ENCODE measurements at regions not wholly inside any gene's neighbourhood (a gene's known extent, or its start where the extent isn't known, plus 50 kb on each side); places are given as distances from the start of the nearest gene placed in this dataset.

GRCh38 chr7:113659416-113659815 lies 259.4 kb downstream of the PPP1R3A start:
- no peaks in the 10 kb centered on the region for H3K36me3 ChIP-seq
- H3K4me1 ChIP-seq = peaks cover 7% of the 10 kb centered on the region; the same call in 1 of the 2 replicates

DNA sequence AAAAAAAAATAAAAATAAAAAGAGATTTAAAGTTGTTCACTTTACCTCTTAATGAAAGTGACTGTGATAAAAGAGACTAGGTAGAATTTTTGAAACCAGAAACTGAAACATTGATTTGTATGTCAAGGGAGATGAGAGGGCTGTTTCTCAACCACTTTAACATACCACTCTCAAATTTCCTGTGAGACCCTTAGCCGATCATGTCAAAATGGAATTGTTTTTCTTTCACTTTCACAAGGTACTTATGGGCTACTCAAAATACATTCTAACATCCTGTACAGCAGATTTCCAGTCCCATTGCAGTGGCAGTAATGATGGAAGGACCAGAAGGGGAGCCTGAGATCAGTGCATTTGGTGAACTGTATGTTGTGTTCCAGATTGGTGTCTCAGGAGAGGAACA lies 261.2 kb downstream of the PPP1R3A start:
- Histone ChIP-seq H3K9me3 (no peaks in the 10 kb centered on the region), H3K9ac (no peak overlapping the region), H4K20me1 (no peaks in the 10 kb centered on the region), H3K36me3 (no peaks in the 10 kb centered on the region), H3K4me2 (peak overlapping the region; percentile 27; the same call in 1 of the 2 replicates), H3K27me3 (no peaks in the 10 kb centered on the region), H3K4me3 (no peak overlapping the region), H3K4me1 (peaks cover 7% of the 10 kb centered on the region; the same call in 1 of the 2 replicates), H3K27ac (no peak overlapping the region)
- TF ChIP-seq Cebpa-rat (IDR thresholded peaks at IDR 0.05) = no peak

More at GRCh38 chr7:113659416-113659815, 259.4 kb downstream of the PPP1R3A start:
- Histone ChIP-seq H3K9me3 (no peaks in the 10 kb centered on the region), H3K27me3 (no peaks in the 10 kb centered on the region), H3K9ac (no peak overlapping the region), H3K4me3 (no peak overlapping the region), H3K4me2 (no peak overlapping the region), H4K20me1 (no peaks in the 10 kb centered on the region), H3K27ac (no peak overlapping the region)
- no peak for TF ChIP-seq Cebpa-rat (IDR thresholded peaks at IDR 0.05)

GRCh38 chr7:113652501-113652900 lies 266.3 kb downstream of the PPP1R3A start:
- Histone ChIP-seq H4K20me1 (no peaks in the 10 kb centered on the region), H3K27me3 (no peaks in the 10 kb centered on the region), H3K9ac (no peak overlapping the region), H3K4me3 (no peak overlapping the region), H3K27ac (no peak overlapping the region), H3K9me3 (no peaks in the 10 kb centered on the region), H3K4me2 (no peak overlapping the region), H3K4me1 (peaks cover 2% of the 10 kb centered on the region; the same call in 1 of the 2 replicates), H3K36me3 (no peaks in the 10 kb centered on the region)
- no peak for TF ChIP-seq Cebpa-rat (IDR thresholded peaks at IDR 0.05)

DNA sequence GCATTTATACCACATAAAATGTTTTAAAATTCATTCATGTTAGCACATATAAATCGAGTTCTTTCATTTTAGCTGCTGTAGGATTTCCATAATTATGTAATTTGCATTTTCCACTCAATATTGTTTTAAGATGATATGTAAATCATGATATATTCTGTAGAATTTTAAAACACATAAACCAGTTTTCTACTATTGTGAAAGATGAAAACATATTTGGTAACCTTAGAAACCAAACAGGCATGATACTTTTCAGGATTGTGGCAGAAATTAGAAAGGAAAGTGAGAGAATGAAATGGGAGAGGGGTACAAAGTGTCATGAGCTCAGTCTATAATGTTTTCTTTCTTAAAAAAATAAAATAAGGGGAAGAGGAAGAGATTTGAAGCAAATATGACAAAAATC lies 269.3 kb downstream of the PPP1R3A start:
- no peak overlapping the region for H3K27ac ChIP-seq
- H3K9me3 ChIP-seq = no peaks in the 10 kb centered on the region
- no peak overlapping the region for H3K9ac ChIP-seq
- H3K36me3 ChIP-seq = no peaks in the 10 kb centered on the region
- no peak for TF ChIP-seq Cebpa-rat (IDR thresholded peaks at IDR 0.05)
- no peaks in the 10 kb centered on the region for H3K27me3 ChIP-seq
- no peak overlapping the region for H3K4me3 ChIP-seq
- H3K4me1 ChIP-seq = no peaks in the 10 kb centered on the region
- H4K20me1 ChIP-seq = no peaks in the 10 kb centered on the region
- H3K4me2 ChIP-seq = no peak overlapping the region

DNA sequence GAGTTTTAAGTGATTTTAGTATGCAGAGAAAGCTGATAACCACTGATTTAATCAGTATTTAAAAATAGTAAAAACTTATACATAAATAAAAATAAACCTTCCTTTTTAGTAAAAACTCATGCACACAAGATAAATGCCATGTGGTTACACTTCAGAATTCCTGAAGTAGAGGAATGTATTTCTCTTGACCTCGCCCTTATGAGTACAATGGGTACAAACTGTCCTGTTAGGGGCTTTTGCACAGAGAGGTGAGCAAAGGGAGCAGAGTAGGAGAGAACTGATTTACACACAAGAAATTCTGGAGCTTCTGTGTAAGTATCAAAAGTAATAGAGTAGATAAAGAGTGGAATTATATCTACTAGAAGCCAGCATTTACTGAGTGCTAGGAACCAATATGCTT lies 279.6 kb downstream of the PPP1R3A start:
- Histone ChIP-seq H4K20me1 (no peaks in the 10 kb centered on the region), H3K27ac (no peak overlapping the region), H3K4me3 (no peak overlapping the region), H3K4me2 (no peak overlapping the region), H3K9me3 (no peaks in the 10 kb centered on the region), H3K9ac (no peak overlapping the region), H3K27me3 (no peaks in the 10 kb centered on the region), H3K36me3 (no peaks in the 10 kb centered on the region), H3K4me1 (no peaks in the 10 kb centered on the region)
- TF ChIP-seq Cebpa-rat (IDR thresholded peaks at IDR 0.05) = no peak

GRCh38 chr7:113636727-113637421 lies 281.9 kb downstream of the PPP1R3A start:
- Histone ChIP-seq H4K20me1 (no peaks in the 10 kb centered on the region), H3K4me3 (no peak overlapping the region), H3K27me3 (no peaks in the 10 kb centered on the region), H3K4me2 (no peak overlapping the region), H3K27ac (no peak overlapping the region), H3K9ac (no peak overlapping the region), H3K9me3 (no peaks in the 10 kb centered on the region), H3K36me3 (no peaks in the 10 kb centered on the region), H3K4me1 (no peaks in the 10 kb centered on the region)
- no peak for TF ChIP-seq Cebpa-rat (IDR thresholded peaks at IDR 0.05)

DNA sequence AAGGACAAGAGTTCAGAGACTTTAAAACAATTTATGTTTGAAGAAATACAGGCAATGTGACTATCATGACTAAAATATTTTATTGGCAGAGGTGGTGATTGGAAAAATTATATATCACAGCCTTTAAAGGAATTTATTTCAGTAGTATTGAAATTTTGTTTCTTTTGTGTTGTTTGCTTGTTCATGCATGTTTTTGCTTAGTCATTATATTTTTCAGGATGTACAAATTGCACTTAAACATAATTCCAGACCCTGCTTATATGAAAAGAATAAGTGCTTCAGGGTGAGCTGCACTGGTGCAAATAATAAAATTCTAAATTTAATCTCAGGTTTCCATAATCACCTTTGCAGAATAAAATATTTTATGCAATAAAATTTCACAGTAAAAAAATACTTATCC lies 283.3 kb downstream of the PPP1R3A start:
- H3K27ac ChIP-seq = no peak overlapping the region
- H4K20me1 ChIP-seq = no peaks in the 10 kb centered on the region
- no peaks in the 10 kb centered on the region for H3K36me3 ChIP-seq
- no peaks in the 10 kb centered on the region for H3K27me3 ChIP-seq
- no peaks in the 10 kb centered on the region for H3K9me3 ChIP-seq
- H3K9ac ChIP-seq = no peak overlapping the region
- no peak for TF ChIP-seq Cebpa-rat (IDR thresholded peaks at IDR 0.05)
- H3K4me3 ChIP-seq = no peak overlapping the region
- no peaks in the 10 kb centered on the region for H3K4me1 ChIP-seq
- no peak overlapping the region for H3K4me2 ChIP-seq

DNA sequence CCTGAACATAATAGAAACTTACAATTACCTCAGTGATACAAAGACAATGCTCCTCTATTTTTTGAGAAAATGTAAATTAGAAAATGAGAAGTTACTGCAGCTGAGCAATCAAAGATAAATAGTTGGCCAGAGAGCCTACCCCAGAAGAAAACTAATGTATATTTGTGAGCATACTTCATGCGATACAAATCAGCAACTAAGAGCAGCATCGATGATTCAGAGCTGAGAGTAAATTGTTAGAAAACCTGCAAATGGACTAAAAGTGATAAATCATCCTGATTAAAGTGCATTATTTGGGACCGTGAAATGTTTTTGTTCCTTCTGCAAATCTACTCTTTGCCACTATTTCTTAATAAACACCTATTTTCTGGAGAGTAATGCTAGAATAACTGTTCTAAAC lies 285.7 kb downstream of the PPP1R3A start:
- no peaks in the 10 kb centered on the region for H4K20me1 ChIP-seq
- no peak for TF ChIP-seq Cebpa-rat (IDR thresholded peaks at IDR 0.05)
- H3K4me1 ChIP-seq = no peaks in the 10 kb centered on the region
- H3K4me2 ChIP-seq = no peak overlapping the region
- no peak overlapping the region for H3K9ac ChIP-seq
- H3K27ac ChIP-seq = no peak overlapping the region
- H3K36me3 ChIP-seq = no peaks in the 10 kb centered on the region
- no peaks in the 10 kb centered on the region for H3K9me3 ChIP-seq
- no peak overlapping the region for H3K4me3 ChIP-seq
- H3K27me3 ChIP-seq = no peaks in the 10 kb centered on the region

- Histone ChIP-seq H3K36me3 (no peaks in the 10 kb centered on the region), H3K4me2 (no peak overlapping the region), H3K9ac (no peak overlapping the region), H3K27ac (no peak overlapping the region), H3K4me3 (no peak overlapping the region), H4K20me1 (no peaks in the 10 kb centered on the region), H3K4me1 (no peaks in the 10 kb centered on the region), H3K27me3 (no peaks in the 10 kb centered on the region), H3K9me3 (no peaks in the 10 kb centered on the region)
- TF ChIP-seq Cebpa-rat (IDR thresholded peaks at IDR 0.05) = no peak
Observed at GRCh38 chr7:113628948-113629847, 289.6 kb downstream of the PPP1R3A start.

- no peaks in the 10 kb centered on the region for H4K20me1 ChIP-seq
- peaks cover 7% of the 10 kb centered on the region; the same call in 1 of the 2 replicates for H3K9me3 ChIP-seq
- no peaks in the 10 kb centered on the region for H3K27me3 ChIP-seq
- no peak for TF ChIP-seq Cebpa-rat (IDR thresholded peaks at IDR 0.05)
- H3K4me3 ChIP-seq = no peak overlapping the region
- H3K36me3 ChIP-seq = no peaks in the 10 kb centered on the region
- H3K27ac ChIP-seq = no peak overlapping the region
- H3K9ac ChIP-seq = no peak overlapping the region
- no peaks in the 10 kb centered on the region for H3K4me1 ChIP-seq
- H3K4me2 ChIP-seq = no peak overlapping the region
Observed at GRCh38 chr7:113625494-113626102, 293.2 kb downstream of the PPP1R3A start.
